ENCODE measurements at regions not wholly inside any gene's neighbourhood (a gene's known extent, or its start where the extent isn't known, plus 50 kb on each side); places are given as distances from the start of the nearest gene placed in this dataset.

- TF ChIP-seq ATF2 (CRISPR knock-in tag; IDR thresholded peaks at IDR 0.05; ENCODE audit: borderline replicate concordance, low read depth) (no peak), MLX (CRISPR knock-in tag; IDR thresholded peaks at IDR 0.05) (no peak), CTCF (IDR thresholded peaks at IDR 0.05) (no peak), SP1 (CRISPR knock-in tag; conservative IDR thresholded peaks at IDR 0.05) (no peak), ZNF121 (CRISPR knock-in tag; IDR thresholded peaks at IDR 0.05) (no peak), ETV6 (CRISPR knock-in tag; IDR thresholded peaks at IDR 0.05) (no peak)
- TF ChIP-seq, protein P1, sequence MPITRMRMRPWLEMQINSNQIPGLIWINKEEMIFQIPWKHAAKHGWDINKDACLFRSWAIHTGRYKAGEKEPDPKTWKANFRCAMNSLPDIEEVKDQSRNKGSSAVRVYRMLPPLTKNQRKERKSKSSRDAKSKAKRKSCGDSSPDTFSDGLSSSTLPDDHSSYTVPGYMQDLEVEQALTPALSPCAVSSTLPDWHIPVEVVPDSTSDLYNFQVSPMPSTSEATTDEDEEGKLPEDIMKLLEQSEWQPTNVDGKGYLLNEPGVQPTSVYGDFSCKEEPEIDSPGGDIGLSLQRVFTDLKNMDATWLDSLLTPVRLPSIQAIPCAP (CRISPR knock-in tag; IDR thresholded peaks at IDR 0.05), result no peak
- TF ChIP-seq, protein P2, sequence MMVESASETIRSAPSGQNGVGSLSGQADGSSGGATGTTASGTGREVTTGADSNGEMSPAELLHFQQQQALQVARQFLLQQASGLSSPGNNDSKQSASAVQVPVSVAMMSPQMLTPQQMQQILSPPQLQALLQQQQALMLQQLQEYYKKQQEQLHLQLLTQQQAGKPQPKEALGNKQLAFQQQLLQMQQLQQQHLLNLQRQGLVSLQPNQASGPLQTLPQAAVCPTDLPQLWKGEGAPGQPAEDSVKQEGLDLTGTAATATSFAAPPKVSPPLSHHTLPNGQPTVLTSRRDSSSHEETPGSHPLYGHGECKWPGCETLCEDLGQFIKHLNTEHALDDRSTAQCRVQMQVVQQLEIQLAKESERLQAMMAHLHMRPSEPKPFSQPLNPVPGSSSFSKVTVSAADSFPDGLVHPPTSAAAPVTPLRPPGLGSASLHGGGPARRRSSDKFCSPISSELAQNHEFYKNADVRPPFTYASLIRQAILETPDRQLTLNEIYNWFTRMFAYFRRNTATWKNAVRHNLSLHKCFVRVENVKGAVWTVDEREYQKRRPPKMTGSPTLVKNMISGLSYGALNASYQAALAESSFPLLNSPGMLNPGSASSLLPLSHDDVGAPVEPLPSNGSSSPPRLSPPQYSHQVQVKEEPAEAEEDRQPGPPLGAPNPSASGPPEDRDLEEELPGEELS (CRISPR knock-in tag; IDR thresholded peaks at IDR 0.05), result no peak
- TF ChIP-seq, protein P3, sequence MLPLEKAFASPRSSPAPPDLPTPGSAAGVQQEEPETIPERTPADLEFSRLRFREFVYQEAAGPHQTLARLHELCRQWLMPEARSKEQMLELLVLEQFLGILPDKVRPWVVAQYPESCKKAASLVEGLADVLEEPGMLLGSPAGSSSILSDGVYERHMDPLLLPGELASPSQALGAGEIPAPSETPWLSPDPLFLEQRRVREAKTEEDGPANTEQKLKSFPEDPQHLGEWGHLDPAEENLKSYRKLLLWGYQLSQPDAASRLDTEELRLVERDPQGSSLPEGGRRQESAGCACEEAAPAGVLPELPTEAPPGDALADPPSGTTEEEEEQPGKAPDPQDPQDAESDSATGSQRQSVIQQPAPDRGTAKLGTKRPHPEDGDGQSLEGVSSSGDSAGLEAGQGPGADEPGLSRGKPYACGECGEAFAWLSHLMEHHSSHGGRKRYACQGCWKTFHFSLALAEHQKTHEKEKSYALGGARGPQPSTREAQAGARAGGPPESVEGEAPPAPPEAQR (CRISPR knock-in tag; IDR thresholded peaks at IDR 0.05), result no peak
These were observed 86.3 kb downstream of the NUS1 start for GRCh38 chr6:117761610-117762009.
